Colonic mucosa (tissue), 4 donors: ENCODE measurements at regions not wholly inside any gene's neighbourhood (a gene's known extent, or its start where the extent isn't known, plus 50 kb on each side); places are given as distances from the start of the nearest gene placed in this dataset.
"Not testable (repeated sequence)": the region's sequence is repeated elsewhere in the genome, so short reads cannot be mapped to it uniquely, and the experiment has no call there.

Source experiments
- DNase-seq: peaks from one replicate; pipeline ENCODE4 v3.0.0-alpha.2; 2020
- H3K27ac ChIP-seq: fragments of 200-600 bp; one replicate; pipeline ENCODE4 v1.8.0; 2021
- H3K27me3 ChIP-seq: fragments of 200-600 bp; one replicate; pipeline ENCODE4 v1.8.0; 2021
- H3K36me3 ChIP-seq: fragments of 200-600 bp; one replicate; pipeline ENCODE4 v1.8.0; 2021
- H3K4me1 ChIP-seq: fragments of 200-600 bp; one replicate; pipeline ENCODE4 v1.8.0; 2021; ENCODE audit warnings: mild to moderate bottlenecking
- H3K4me3 ChIP-seq: fragments of 200-600 bp; one replicate; pipeline ENCODE4 v1.8.0; 2021
- H3K9ac ChIP-seq, 2 donors: one replicate each; pipeline ENCODE4 v1.7.0; 2013; ENCODE audit warnings: control low read depth in 2 of 2, low read depth in 2 of 2, low read length in 2 of 2
- H3K9me3 ChIP-seq: fragments of 200-600 bp; one replicate; pipeline ENCODE4 v1.8.0; 2021
- intact Hi-C: fragments of 100-400 bp; cut with DNase I; formaldehyde crosslinking; loops from one replicate; pipeline ENCODE4 v1.14.1; 2022
- TF ChIP-seq, protein P1 (sequence below): fragments of 200-600 bp; IDR thresholded peaks from one replicate; pipeline ENCODE4 v1.8.0; 2022; ENCODE audit warnings: antibody characterized with exemption, mild to moderate bottlenecking
- donor health status: healthy.
- donor health status: DM: no; HTN: no; CAD: no.
- donor health status: DM: no; HTN: no; CAD: no.

GRCh38 chr6:137942736-137943135 lies 75.7 kb downstream of the TNFAIP3 start:
- Histone ChIP-seq H3K27me3 (no peaks in the 10 kb centered on the region), H3K27ac (no peak overlapping the region), H3K4me1 (no peaks in the 10 kb centered on the region), H3K4me3 (no peak overlapping the region), H3K9me3 (no peaks in the 10 kb centered on the region), H3K9ac (no peak overlapping the region), H3K36me3 (no peaks in the 10 kb centered on the region)
- intact Hi-C loops: no loop called here
- DNase-seq: no peak
- TF ChIP-seq, protein P1, sequence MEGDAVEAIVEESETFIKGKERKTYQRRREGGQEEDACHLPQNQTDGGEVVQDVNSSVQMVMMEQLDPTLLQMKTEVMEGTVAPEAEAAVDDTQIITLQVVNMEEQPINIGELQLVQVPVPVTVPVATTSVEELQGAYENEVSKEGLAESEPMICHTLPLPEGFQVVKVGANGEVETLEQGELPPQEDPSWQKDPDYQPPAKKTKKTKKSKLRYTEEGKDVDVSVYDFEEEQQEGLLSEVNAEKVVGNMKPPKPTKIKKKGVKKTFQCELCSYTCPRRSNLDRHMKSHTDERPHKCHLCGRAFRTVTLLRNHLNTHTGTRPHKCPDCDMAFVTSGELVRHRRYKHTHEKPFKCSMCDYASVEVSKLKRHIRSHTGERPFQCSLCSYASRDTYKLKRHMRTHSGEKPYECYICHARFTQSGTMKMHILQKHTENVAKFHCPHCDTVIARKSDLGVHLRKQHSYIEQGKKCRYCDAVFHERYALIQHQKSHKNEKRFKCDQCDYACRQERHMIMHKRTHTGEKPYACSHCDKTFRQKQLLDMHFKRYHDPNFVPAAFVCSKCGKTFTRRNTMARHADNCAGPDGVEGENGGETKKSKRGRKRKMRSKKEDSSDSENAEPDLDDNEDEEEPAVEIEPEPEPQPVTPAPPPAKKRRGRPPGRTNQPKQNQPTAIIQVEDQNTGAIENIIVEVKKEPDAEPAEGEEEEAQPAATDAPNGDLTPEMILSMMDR: no peak

DNA sequence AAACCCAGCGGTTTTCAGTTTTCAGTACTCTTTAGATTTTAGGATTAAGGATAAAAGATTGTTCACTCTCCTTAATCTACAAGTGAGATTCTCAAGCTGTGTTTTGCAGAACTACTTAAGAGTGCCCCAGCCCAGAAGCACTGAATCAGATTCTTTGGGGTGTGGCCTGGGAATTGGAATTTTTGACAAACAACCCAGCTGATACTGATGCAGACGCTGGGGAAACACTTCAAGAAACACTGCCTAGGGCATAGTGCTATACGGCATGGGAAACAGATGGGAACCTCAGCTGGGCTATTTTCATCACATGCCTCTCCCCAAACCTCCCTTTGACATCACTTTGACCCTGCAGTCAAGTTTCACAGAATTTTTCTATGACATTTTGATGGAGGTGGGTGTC lies 77.3 kb downstream of the TNFAIP3 start:
- H3K27me3 ChIP-seq, intact Hi-C loops: not testable (repeated sequence)

GRCh38 chr6:137944793-137945498 lies 77.9 kb downstream of the TNFAIP3 start:
- Histone ChIP-seq H3K4me1 (no peaks in the 10 kb centered on the region), H3K27me3 (no peaks in the 10 kb centered on the region), H3K9me3 (no peaks in the 10 kb centered on the region), H3K4me3 (no peak overlapping the region), H3K27ac (no peak overlapping the region), H3K9ac (no peak overlapping the region), H3K36me3 (no peaks in the 10 kb centered on the region)
- TF ChIP-seq, protein P1: peak; percentile 78
- DNase-seq: no peak
- intact Hi-C loops: no loop called here

More for the DNA sequence above, 77.3 kb downstream of the TNFAIP3 start:
- H3K4me3 ChIP-seq, H3K9ac ChIP-seq, H3K36me3 ChIP-seq, H3K27ac ChIP-seq, H3K4me1 ChIP-seq, H3K9me3 ChIP-seq, DNase-seq: not testable (repeated sequence)

GRCh38 chr6:137949686-137950390 lies 82.8 kb downstream of the TNFAIP3 start:
- no peak for DNase-seq
- TF ChIP-seq, protein P1: no peak
- intact Hi-C loops: no loop called here
- H3K9ac ChIP-seq: no peak overlapping the region
- H3K4me1 ChIP-seq: no peaks in the 10 kb centered on the region
- H3K9me3 ChIP-seq: no peaks in the 10 kb centered on the region
- no peak overlapping the region for H3K27ac ChIP-seq
- H3K36me3 ChIP-seq: no peaks in the 10 kb centered on the region
- H3K27me3 ChIP-seq: no peaks in the 10 kb centered on the region
- no peak overlapping the region for H3K4me3 ChIP-seq

GRCh38 chr6:137950581-137950980 lies 83.5 kb downstream of the TNFAIP3 start:
- no peak overlapping the region for H3K27ac ChIP-seq
- H3K4me1 ChIP-seq: no peaks in the 10 kb centered on the region

More at GRCh38 chr6:137950581-137950980, 83.5 kb downstream of the TNFAIP3 start:
- TF ChIP-seq, protein P1: no peak
- intact Hi-C loops: no loop called here
- H3K27me3 ChIP-seq: no peaks in the 10 kb centered on the region
- no peaks in the 10 kb centered on the region for H3K36me3 ChIP-seq
- H3K9ac ChIP-seq: no peak overlapping the region
- no peak for DNase-seq
- no peak overlapping the region for H3K4me3 ChIP-seq
- no peaks in the 10 kb centered on the region for H3K9me3 ChIP-seq
